GM12878 (cell line): ENCODE measurements at regions not wholly inside any gene's neighbourhood (a gene's known extent, or its start where the extent isn't known, plus 50 kb on each side); places are given as distances from the start of the nearest gene placed in this dataset.

Experiments used
- ATAC-seq: fragments of 200-7000 bp; cut with Tn5 transposase; 3 replicates; pipeline ENCODE4 v1.9.1; 2020; ENCODE audit warnings: mild to moderate bottlenecking, moderate library complexity
- BruUV-seq: library from RNA; stranded (reverse); fragments of 400-500 nt; replicated peaks from 2 replicates; lab custom pipeline; 2021; lab: Mats Ljungman, UMichigan
- CTCF ChIA-PET: fragments of 300-600 bp; sonication (Branson Sonifier 250); formaldehyde crosslinking; extraction: SDS; loops from one replicate; lab custom pipeline; 2021; ENCODE audit warnings: inconsistent platforms; lab: Yijun Ruan, JAX
- POLR2A ChIA-PET: fragments of 350-600 bp; formaldehyde crosslinking; extraction: SDS; loops from one replicate; lab custom pipeline; 2021; ENCODE audit warnings: inconsistent platforms; lab: Charles Lee
- RAD21 ChIA-PET: fragments of 300-600 bp; sonication (Branson Sonifier 250); formaldehyde crosslinking; loops from one replicate; lab custom pipeline; 2023; ENCODE audit warnings: antibody characterized with exemption; ENCODE audit not compliant: unreplicated experiment; lab: Charles Lee
- SMC1A ChIA-PET: fragments of 300-600 bp; sonication (Branson Sonifier 250); formaldehyde crosslinking; loops from one replicate; lab custom pipeline; 2023; ENCODE audit not compliant: unreplicated experiment, uncharacterized antibody; lab: Charles Lee
- DNase-seq: peaks from one replicate; pipeline ENCODE4 v3.0.0-alpha.2; 2011; ENCODE audit warnings: low read depth, low spot score
- FAIRE-seq: peaks from 3 replicates; lab custom pipeline; 2011; peaks lifted over from hg19 to GRCh38; lab: Jason Lieb, UNC
- H2AFZ ChIP-seq: 2 replicates; pipeline ENCODE4 v1.6.0; 2011; ENCODE audit warnings: low read depth, low read length, control low read depth; ENCODE audit not compliant: control insufficient read depth
- H3K27ac ChIP-seq: 2 replicates; pipeline ENCODE4 v1.5.1; 2011; ENCODE audit warnings: control low read depth; ENCODE audit not compliant: control insufficient read depth, insufficient read depth
- H3K27me3 ChIP-seq, 2 experiments: replicated peaks in 1 of 2; 2 replicates each; pipeline versions ENCODE4 v1.6.0 to v1.6.1; 2011; ENCODE audit warnings: low read length in 1 of 2; ENCODE audit not compliant: control insufficient read depth in 2 of 2, insufficient read depth in 2 of 2
- H3K36me3 ChIP-seq, 2 experiments: 2 replicates each; pipeline ENCODE4 v1.5.1; 2011; ENCODE audit warnings: low read length in 1 of 2; ENCODE audit not compliant: control insufficient read depth in 2 of 2, insufficient read depth in 2 of 2
- H3K4me1 ChIP-seq: 2 replicates; pipeline ENCODE4 v1.6.1; 2011; ENCODE audit warnings: mild to moderate bottlenecking, low read length, moderate library complexity, mixed read lengths; ENCODE audit not compliant: control insufficient read depth, insufficient read depth
- H3K4me2 ChIP-seq: 2 replicates; pipeline ENCODE4 v1.6.0; 2011; ENCODE audit warnings: control low read depth; ENCODE audit not compliant: control insufficient read depth, insufficient read depth
- H3K4me3 ChIP-seq: fragments of 200-600 bp; sonication (generic); 2 replicates; pipeline ENCODE4 v1.5.1; 2016
- H3K79me2 ChIP-seq: 2 replicates; pipeline ENCODE4 v1.6.0; 2011; ENCODE audit warnings: low read length; ENCODE audit not compliant: control insufficient read depth, insufficient read depth
- H3K9ac ChIP-seq: 2 replicates; pipeline ENCODE4 v1.8.0; 2011; ENCODE audit warnings: low read length, control low read depth, mixed read lengths; ENCODE audit not compliant: control insufficient read depth, insufficient read depth
- H3K9me3 ChIP-seq: replicated peaks from 3 replicates; pipeline ENCODE4 v1.5.1; 2011; ENCODE audit warnings: mild to moderate bottlenecking, low read length; ENCODE audit not compliant: control insufficient read depth, insufficient read depth
- H4K20me1 ChIP-seq: 2 replicates; pipeline ENCODE4 v1.6.0; 2011; ENCODE audit not compliant: control insufficient read depth, insufficient read depth
- ATF7 ChIP-seq: fragments of 450-650 bp; IDR thresholded peaks from 2 replicates; pipeline ENCODE4 v1.6.1; 2016; ENCODE audit warnings: low read depth, mild to moderate bottlenecking
- BMI1 ChIP-seq: fragments of 450-650 bp; IDR thresholded peaks from 2 replicates; pipeline ENCODE4 v1.6.1; 2016; ENCODE audit warnings: mild to moderate bottlenecking, moderate library complexity, borderline replicate concordance
- DPF2 ChIP-seq: fragments of 450-650 bp; IDR thresholded peaks from 2 replicates; pipeline ENCODE4 v1.6.1; 2017; ENCODE audit warnings: mild to moderate bottlenecking
- EED ChIP-seq: sonication (generic); IDR thresholded peaks from 2 replicates; pipeline ENCODE4 v1.6.1; 2016; ENCODE audit warnings: antibody characterized with exemption, low read depth
- FOXM1 ChIP-seq: IDR thresholded peaks from 2 replicates; pipeline ENCODE4 v1.6.1; 2012; ENCODE audit warnings: low read depth, mild to moderate bottlenecking, inconsistent platforms, low read length, moderate library complexity
- GATAD2B ChIP-seq: fragments of 450-650 bp; conservative IDR thresholded peaks from 2 replicates; pipeline ENCODE4 v1.6.1; 2017; ENCODE audit warnings: low read depth, mild to moderate bottlenecking, moderate library complexity
- JUND ChIP-seq: IDR thresholded peaks from 2 replicates; pipeline ENCODE4 v1.6.1; 2012; ENCODE audit warnings: low read depth, mild to moderate bottlenecking, low read length, improper control_type of control experiment, moderate library complexity
- SIX5 ChIP-seq: IDR thresholded peaks from 2 replicates; pipeline ENCODE4 v1.6.1; 2011; ENCODE audit warnings: mild to moderate bottlenecking, low read depth, low read length, moderate library complexity; ENCODE audit not compliant: severe bottlenecking
- SPI1 ChIP-seq: IDR thresholded peaks from 2 replicates; pipeline ENCODE4 v1.6.1; 2011; ENCODE audit warnings: low read depth, mild to moderate bottlenecking, low read length, moderate library complexity, borderline replicate concordance; ENCODE audit not compliant: insufficient read depth
- TAF1 ChIP-seq: IDR thresholded peaks from 2 replicates; pipeline ENCODE4 v1.6.1; 2011; ENCODE audit warnings: mild to moderate bottlenecking, low read depth, low read length, borderline replicate concordance
- TBL1XR1 ChIP-seq: IDR thresholded peaks from 2 replicates; pipeline ENCODE4 v1.6.1; 2012; ENCODE audit warnings: low read depth, low read length, improper control_type of control experiment
- WRNIP1 ChIP-seq: IDR thresholded peaks from 2 replicates; pipeline ENCODE4 v1.6.1; 2011; ENCODE audit warnings: low read depth, low read length, improper control_type of control experiment, borderline replicate concordance
- WGBS: methylation state at CpG from one replicate; pipeline ENCODE4 v1.1.6; 2016; ENCODE audit warnings: low lambda C conversion rate; ENCODE audit not compliant: insufficient replicate concordance, insufficient coverage; ENCODE audit errors: missing lambda C conversion rate; 5-methylcytosine and 5-hydroxymethylcytosine counted together
- in situ Hi-C: fragments of 300-500 bp; cut with MboI; formaldehyde crosslinking; loops from 9 replicates; pipeline ENCODE4 v1.14.3; 2018; ENCODE audit warnings: mixed read lengths
- intact Hi-C: fragments of 100-400 bp; cut with micrococcal nuclease; formaldehyde crosslinking; loops from one replicate; pipeline ENCODE4 v1.14.2; 2022; ENCODE audit not compliant: unreplicated experiment
- TF ChIP-seq, protein P1 (sequence below): IDR thresholded peaks from 2 replicates; pipeline ENCODE4 v1.6.1; 2012; ENCODE audit warnings: low read depth, low read length, improper control_type of control experiment
- TF ChIP-seq, protein P2 (sequence below): fragments of 450-650 bp; conservative IDR thresholded peaks from 2 replicates; pipeline ENCODE4 v1.6.1; 2017; ENCODE audit warnings: mild to moderate bottlenecking, moderate library complexity

DNA sequence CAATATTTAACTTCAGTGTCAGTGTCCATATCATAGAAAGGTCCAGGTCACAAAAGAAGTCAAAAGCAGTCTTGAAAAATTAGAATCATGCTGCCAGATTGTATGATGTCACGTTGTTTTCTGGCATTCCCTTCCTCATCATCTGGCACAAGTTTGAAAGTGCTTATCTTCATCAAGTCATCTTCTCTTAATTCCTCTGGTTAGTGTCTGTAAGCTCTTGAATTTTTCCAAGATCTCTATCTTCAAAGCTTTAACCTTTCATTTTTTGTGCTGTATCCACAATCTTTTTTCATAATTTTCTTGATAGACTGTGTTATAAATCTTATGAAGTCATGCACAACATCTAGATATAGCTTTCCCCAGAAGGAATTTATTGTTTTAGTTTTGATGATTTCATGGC lies 682.7 kb upstream of the AADAT start (continued):
- TF ChIP-seq DPF2, result no peak

DNA sequence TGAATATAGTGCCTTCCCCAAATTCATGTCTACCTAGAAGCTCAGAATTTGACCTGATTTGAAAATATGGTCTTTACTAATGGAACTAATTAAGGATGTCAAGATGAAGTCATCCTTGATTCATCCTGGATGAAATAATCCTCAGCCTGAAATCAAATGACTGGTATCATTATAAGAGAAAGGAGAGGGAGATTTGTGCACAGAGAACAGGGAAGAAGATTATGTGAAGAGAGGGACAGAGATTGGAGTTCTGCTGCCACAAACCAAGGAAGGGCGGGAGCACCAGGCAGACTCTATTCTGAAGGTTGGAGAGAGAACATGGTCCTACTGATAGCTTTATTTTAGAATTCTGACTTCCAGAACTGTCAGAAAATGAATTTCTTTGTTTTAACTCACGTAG lies 680.9 kb upstream of the AADAT start:
- no peaks in the 10 kb centered on the region for H3K9me3 ChIP-seq
- RAD21 ChIA-PET, result no interaction called here
- FAIRE-seq (no peak), DNase-seq (no peak), ATAC-seq (no peak)
- intact Hi-C loops, result no loop called here
- no TSS peak for BruUV-seq
- no peak overlapping the region for H3K4me2 ChIP-seq
- H2AFZ ChIP-seq, result no peak overlapping the region
- no peaks in the 10 kb centered on the region for H4K20me1 ChIP-seq
- TF ChIP-seq ATF7 (no peak), BMI1 (no peak), FOXM1 (no peak), JUND (no peak), TAF1 (no peak), SIX5 (no peak), GATAD2B (no peak), SPI1 (no peak), TBL1XR1 (no peak), EED (no peak), WRNIP1 (no peak)
- TF ChIP-seq, protein P1, sequence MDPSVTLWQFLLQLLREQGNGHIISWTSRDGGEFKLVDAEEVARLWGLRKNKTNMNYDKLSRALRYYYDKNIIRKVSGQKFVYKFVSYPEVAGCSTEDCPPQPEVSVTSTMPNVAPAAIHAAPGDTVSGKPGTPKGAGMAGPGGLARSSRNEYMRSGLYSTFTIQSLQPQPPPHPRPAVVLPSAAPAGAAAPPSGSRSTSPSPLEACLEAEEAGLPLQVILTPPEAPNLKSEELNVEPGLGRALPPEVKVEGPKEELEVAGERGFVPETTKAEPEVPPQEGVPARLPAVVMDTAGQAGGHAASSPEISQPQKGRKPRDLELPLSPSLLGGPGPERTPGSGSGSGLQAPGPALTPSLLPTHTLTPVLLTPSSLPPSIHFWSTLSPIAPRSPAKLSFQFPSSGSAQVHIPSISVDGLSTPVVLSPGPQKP, result no peak
- TF ChIP-seq, protein P2, sequence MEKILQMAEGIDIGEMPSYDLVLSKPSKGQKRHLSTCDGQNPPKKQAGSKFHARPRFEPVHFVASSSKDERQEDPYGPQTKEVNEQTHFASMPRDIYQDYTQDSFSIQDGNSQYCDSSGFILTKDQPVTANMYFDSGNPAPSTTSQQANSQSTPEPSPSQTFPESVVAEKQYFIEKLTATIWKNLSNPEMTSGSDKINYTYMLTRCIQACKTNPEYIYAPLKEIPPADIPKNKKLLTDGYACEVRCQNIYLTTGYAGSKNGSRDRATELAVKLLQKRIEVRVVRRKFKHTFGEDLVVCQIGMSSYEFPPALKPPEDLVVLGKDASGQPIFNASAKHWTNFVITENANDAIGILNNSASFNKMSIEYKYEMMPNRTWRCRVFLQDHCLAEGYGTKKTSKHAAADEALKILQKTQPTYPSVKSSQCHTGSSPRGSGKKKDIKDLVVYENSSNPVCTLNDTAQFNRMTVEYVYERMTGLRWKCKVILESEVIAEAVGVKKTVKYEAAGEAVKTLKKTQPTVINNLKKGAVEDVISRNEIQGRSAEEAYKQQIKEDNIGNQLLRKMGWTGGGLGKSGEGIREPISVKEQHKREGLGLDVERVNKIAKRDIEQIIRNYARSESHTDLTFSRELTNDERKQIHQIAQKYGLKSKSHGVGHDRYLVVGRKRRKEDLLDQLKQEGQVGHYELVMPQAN, result no peak
- in situ Hi-C loops, result no loop called here
- no peak overlapping the region for H3K9ac ChIP-seq
- SMC1A ChIA-PET, result interaction anchor here (1.0 to 1.2 kb wide), 2 partner anchors 150 to 181 kb away, joined by 3 read pairs; no protein-coding TSS in a partner anchor
- no peak overlapping the region for H3K4me3 ChIP-seq
- POLR2A ChIA-PET, result no interaction called here
- no peaks in the 10 kb centered on the region for H3K4me1 ChIP-seq
- H3K36me3 ChIP-seq, result no peaks in the 10 kb centered on the region
- 3% methylated on average over 2 of the region's 2 CpGs for whole genome bisulfite sequencing
- CTCF ChIA-PET, result interaction anchor here (0.9 to 1.3 kb wide), 2 partner anchors 28 to 83 kb away, joined by 3 read pairs; no protein-coding TSS in a partner anchor
- no peaks in the 10 kb centered on the region for H3K79me2 ChIP-seq
- no peak overlapping the region for H3K27ac ChIP-seq
- H3K27me3 ChIP-seq, result no peaks in the 10 kb centered on the region
